Mesendoderm (in vitro differentiated cells): ENCODE measurements at regions not wholly inside any gene's neighbourhood (a gene's known extent, or its start where the extent isn't known, plus 50 kb on each side); places are given as distances from the start of the nearest gene placed in this dataset.

Experiments
- DNase-seq: peaks from one replicate; pipeline ENCODE4 v3.0.0; 2013
- H2AK5ac ChIP-seq: 2 replicates; pipeline ENCODE4 v1.6.1; 2013; ENCODE audit warnings: low read length, inconsistent platforms
- H2BK120ac ChIP-seq: 2 replicates; pipeline ENCODE4 v1.6.1; 2013; ENCODE audit warnings: low read depth, mild to moderate bottlenecking, low read length, moderate library complexity, mixed read lengths
- H2BK15ac ChIP-seq: replicated peaks from 2 replicates; pipeline ENCODE4 v1.6.1; 2013; ENCODE audit warnings: low read depth, mild to moderate bottlenecking, moderate library complexity
- H2BK5ac ChIP-seq: 2 replicates; pipeline ENCODE4 v1.6.1; 2013; ENCODE audit warnings: low read length, inconsistent platforms
- H3K18ac ChIP-seq: 2 replicates; pipeline ENCODE4 v1.6.1; 2013; ENCODE audit warnings: mild to moderate bottlenecking, low read length, mixed read lengths
- H3K23ac ChIP-seq: one replicate; pipeline ENCODE4 v1.6.1; 2013; ENCODE audit warnings: low read length
- H3K27ac ChIP-seq: 2 replicates; pipeline ENCODE4 v1.5.1; 2013; ENCODE audit warnings: low read depth, mild to moderate bottlenecking, inconsistent platforms, low read length, moderate library complexity
- H3K27me3 ChIP-seq: 2 replicates; pipeline ENCODE4 v1.6.1; 2013; ENCODE audit warnings: low read length, control low read depth, mild to moderate bottlenecking, inconsistent platforms; ENCODE audit not compliant: insufficient read depth, poor library complexity
- H3K36me3 ChIP-seq: 2 replicates; pipeline ENCODE4 v1.6.1; 2013; ENCODE audit warnings: low read length, inconsistent platforms; ENCODE audit not compliant: control insufficient read depth, insufficient read depth
- H3K4ac ChIP-seq: one replicate; pipeline ENCODE4 v1.6.1; 2013; ENCODE audit warnings: low read depth, mild to moderate bottlenecking, low read length, moderate library complexity
- H3K4me1 ChIP-seq: 2 replicates; pipeline ENCODE4 v1.6.1; 2013; ENCODE audit warnings: low read depth, low read length, inconsistent platforms; ENCODE audit not compliant: control insufficient read depth
- H3K4me2 ChIP-seq: 2 replicates; pipeline ENCODE4 v1.6.1; 2013; ENCODE audit warnings: low read length
- H3K4me3 ChIP-seq: 2 replicates; pipeline ENCODE4 v1.5.1; 2013; ENCODE audit warnings: mild to moderate bottlenecking, low read length
- H3K56ac ChIP-seq: one replicate; pipeline ENCODE4 v1.6.1; 2013; ENCODE audit warnings: low read length
- H3K79me1 ChIP-seq: 2 replicates; pipeline ENCODE4 v1.6.1; 2013; ENCODE audit warnings: low read length, inconsistent platforms
- H3K79me2 ChIP-seq: 2 replicates; pipeline ENCODE4 v1.6.1; 2013; ENCODE audit warnings: mild to moderate bottlenecking, low read length; ENCODE audit not compliant: control insufficient read depth, insufficient read depth
- H3K9ac ChIP-seq: 2 replicates; pipeline ENCODE4 v1.6.1; 2013; ENCODE audit warnings: low read length, inconsistent platforms
- H4K5ac ChIP-seq: one replicate; pipeline ENCODE4 v1.6.1; 2013; ENCODE audit warnings: low read length
- H4K8ac ChIP-seq: one replicate; pipeline ENCODE4 v1.6.1; 2013; ENCODE audit warnings: low read depth, mild to moderate bottlenecking, control low read depth, low read length, moderate library complexity
- WGBS: extraction: QIAGEN DNeasy Blood & Tissue Kit; methylation state at CpG from one replicate; pipeline ENCODE4 v1.1.7; 2013; ENCODE audit warnings: low lambda C conversion rate, missing lambda C conversion rate; ENCODE audit not compliant: insufficient coverage; ENCODE audit errors: extremely low coverage; 5-methylcytosine and 5-hydroxymethylcytosine counted together

- no peak overlapping the region for H3K9ac ChIP-seq
- H4K5ac ChIP-seq, result no peak overlapping the region
- no peak overlapping the region for H3K4ac ChIP-seq
- WGBS, result no CpG with 5 or more reads among the region's 2 CpGs
- no peaks in the 10 kb centered on the region for H3K27me3 ChIP-seq
- no peaks in the 10 kb centered on the region for H3K79me2 ChIP-seq
- H2BK120ac ChIP-seq, result no peak overlapping the region
- no peak overlapping the region for H4K8ac ChIP-seq
- no peak overlapping the region for H3K4me3 ChIP-seq
- H2BK5ac ChIP-seq, result no peak overlapping the region
- H3K18ac ChIP-seq, result no peak overlapping the region
- H2AK5ac ChIP-seq, result no peak overlapping the region
- H3K27ac ChIP-seq, result no peak overlapping the region
- H2BK15ac ChIP-seq, result no peak overlapping the region
- no peaks in the 10 kb centered on the region for H3K4me1 ChIP-seq
- no peaks in the 10 kb centered on the region for H3K79me1 ChIP-seq
- no peak overlapping the region for H3K56ac ChIP-seq
- H3K4me2 ChIP-seq, result no peak overlapping the region
- no peak overlapping the region for H3K23ac ChIP-seq
- DNase-seq, result no peak
- no peaks in the 10 kb centered on the region for H3K36me3 ChIP-seq
Observed at GRCh38 chrX:125646195-125646594, 326.5 kb downstream of the TEX13C start.

GRCh38 chrX:125651426-125651825 lies 331.8 kb downstream of the TEX13C start:
- Histone ChIP-seq H3K36me3 (no peaks in the 10 kb centered on the region), H3K56ac (no peak overlapping the region), H2BK15ac (no peak overlapping the region), H3K4me1 (no peaks in the 10 kb centered on the region), H3K79me2 (no peaks in the 10 kb centered on the region), H3K27ac (no peak overlapping the region), H3K4ac (no peak overlapping the region), H3K79me1 (no peaks in the 10 kb centered on the region), H4K5ac (no peak overlapping the region), H3K18ac (no peak overlapping the region), H3K27me3 (no peaks in the 10 kb centered on the region), H4K8ac (no peak overlapping the region), H3K9ac (no peak overlapping the region), H2BK5ac (no peak overlapping the region), H3K4me3 (no peak overlapping the region), H3K4me2 (no peak overlapping the region), H2BK120ac (no peak overlapping the region), H3K23ac (no peak overlapping the region), H2AK5ac (no peak overlapping the region)
- peak; percentile 69 for DNase-seq
- WGBS, result no CpG with 5 or more reads among the region's 1 CpG

GRCh38 chrX:125654501-125654900 lies 334.8 kb downstream of the TEX13C start:
- Histone ChIP-seq H3K9ac (no peak overlapping the region), H2BK5ac (no peak overlapping the region), H2AK5ac (no peak overlapping the region), H2BK120ac (no peak overlapping the region), H3K79me2 (no peaks in the 10 kb centered on the region), H4K5ac (no peak overlapping the region), H3K4me1 (no peaks in the 10 kb centered on the region), H3K27me3 (no peaks in the 10 kb centered on the region), H3K18ac (no peak overlapping the region), H3K4ac (no peak overlapping the region), H3K79me1 (no peaks in the 10 kb centered on the region), H3K4me3 (no peak overlapping the region), H3K4me2 (no peak overlapping the region), H3K23ac (no peak overlapping the region), H3K36me3 (no peaks in the 10 kb centered on the region), H2BK15ac (no peak overlapping the region), H3K56ac (no peak overlapping the region), H4K8ac (no peak overlapping the region), H3K27ac (no peak overlapping the region)
- no CpG with 5 or more reads among the region's 2 CpGs for WGBS
- no peak for DNase-seq

GRCh38 chrX:125673758-125674157 lies 354.1 kb downstream of the TEX13C start:
- Histone ChIP-seq H3K4me3 (no peak overlapping the region), H2BK15ac (no peak overlapping the region), H3K9ac (no peak overlapping the region), H3K4me2 (no peak overlapping the region), H3K27me3 (no peaks in the 10 kb centered on the region), H2BK5ac (no peak overlapping the region), H4K5ac (no peak overlapping the region), H3K79me1 (no peaks in the 10 kb centered on the region), H3K79me2 (no peaks in the 10 kb centered on the region), H3K36me3 (no peaks in the 10 kb centered on the region), H3K23ac (no peak overlapping the region), H3K27ac (no peak overlapping the region), H3K4me1 (no peaks in the 10 kb centered on the region), H3K4ac (no peak overlapping the region), H2AK5ac (no peak overlapping the region), H3K56ac (no peak overlapping the region), H2BK120ac (no peak overlapping the region), H4K8ac (no peak overlapping the region), H3K18ac (no peak overlapping the region)
- no peak for DNase-seq

GRCh38 chrX:125678258-125678657 lies 358.6 kb downstream of the TEX13C start:
- H3K4ac ChIP-seq, result no peak overlapping the region
- no CpG with 5 or more reads among the region's 3 CpGs for WGBS
- H2BK5ac ChIP-seq, result no peak overlapping the region
- H2BK15ac ChIP-seq, result no peak overlapping the region
- no peak overlapping the region for H3K23ac ChIP-seq
- no peaks in the 10 kb centered on the region for H3K4me1 ChIP-seq
- H3K79me2 ChIP-seq, result no peaks in the 10 kb centered on the region
- H2BK120ac ChIP-seq, result no peak overlapping the region
- H3K27me3 ChIP-seq, result no peaks in the 10 kb centered on the region
- no peak overlapping the region for H3K18ac ChIP-seq
- H3K36me3 ChIP-seq, result no peaks in the 10 kb centered on the region
- H4K8ac ChIP-seq, result no peak overlapping the region
- H2AK5ac ChIP-seq, result no peak overlapping the region
- H3K4me2 ChIP-seq, result no peak overlapping the region
- H3K4me3 ChIP-seq, result no peak overlapping the region
- H4K5ac ChIP-seq, result no peak overlapping the region
- no peak overlapping the region for H3K56ac ChIP-seq
- H3K9ac ChIP-seq, result no peak overlapping the region
- H3K79me1 ChIP-seq, result no peaks in the 10 kb centered on the region
- DNase-seq, result no peak
- no peak overlapping the region for H3K27ac ChIP-seq

- Histone ChIP-seq H3K18ac (no peak overlapping the region), H3K79me2 (no peaks in the 10 kb centered on the region), H3K9ac (no peak overlapping the region), H3K4me3 (no peak overlapping the region), H2BK5ac (no peak overlapping the region), H2BK15ac (no peak overlapping the region), H2AK5ac (no peak overlapping the region), H3K23ac (no peak overlapping the region), H3K36me3 (no peaks in the 10 kb centered on the region), H3K4ac (no peak overlapping the region), H2BK120ac (no peak overlapping the region), H3K27ac (no peak overlapping the region), H4K8ac (no peak overlapping the region), H3K56ac (no peak overlapping the region), H3K27me3 (no peaks in the 10 kb centered on the region), H3K4me2 (no peak overlapping the region), H4K5ac (no peak overlapping the region), H3K79me1 (no peaks in the 10 kb centered on the region), H3K4me1 (no peaks in the 10 kb centered on the region)
- no peak for DNase-seq
Observed at GRCh38 chrX:125680366-125680765, 360.7 kb downstream of the TEX13C start.
